A549 (cell line): ENCODE measurements at regions not wholly inside any gene's neighbourhood (a gene's known extent, or its start where the extent isn't known, plus 50 kb on each side); places are given as distances from the start of the nearest gene placed in this dataset.

Experiments
- EHF ChIP-seq: fragments of 250-450 bp; sonication (Bioruptor Pico); IDR thresholded peaks from 2 replicates; pipeline ENCODE4 v1.5.0; 2020; ENCODE audit warnings: mild to moderate bottlenecking
- EP300 ChIP-seq, 2 experiments: fragments of >200 bp; sonication (Bioruptor Twin); formaldehyde crosslinking; IDR thresholded peaks; 2 replicates in 1 of 2; 3 replicates in 1 of 2; pipeline ENCODE4 v1.6.1; 2016 to 2017
- MAZ ChIP-seq: fragments of 150-350 bp; IDR thresholded peaks from 2 replicates; pipeline ENCODE4 v1.6.1; 2014; ENCODE audit warnings: antibody characterized with exemption, low read depth, low read length, borderline replicate concordance
- MYC ChIP-seq: IDR thresholded peaks from 2 replicates; pipeline ENCODE4 v1.6.1; 2012; ENCODE audit warnings: mild to moderate bottlenecking, inconsistent platforms, low read length, improper control_type of control experiment, borderline replicate concordance
- POLR2A ChIP-seq: IDR thresholded peaks from 2 replicates; pipeline ENCODE4 v1.6.1; 2012; ENCODE audit warnings: mild to moderate bottlenecking, low read length
- RCOR1 ChIP-seq: fragments of 150-350 bp; IDR thresholded peaks from 2 replicates; pipeline ENCODE4 v1.6.1; 2014; ENCODE audit warnings: antibody characterized with exemption, low read length, low read depth
- SMC3 ChIP-seq: fragments of >200 bp; sonication (Bioruptor Twin); formaldehyde crosslinking; IDR thresholded peaks from 3 replicates; pipeline ENCODE4 v1.6.1; 2018; ENCODE audit warnings: inconsistent platforms
- TP53 ChIP-seq: fragments of 250-450 bp; sonication (Bioruptor Pico); IDR thresholded peaks from 2 replicates; pipeline ENCODE4 v1.5.0; 2021; ENCODE audit warnings: mild to moderate bottlenecking, moderate library complexity
- TF ChIP-seq, protein P1 (sequence below): fragments of >200 bp; sonication (Bioruptor Twin); formaldehyde crosslinking; IDR thresholded peaks from 3 replicates; pipeline ENCODE4 v1.5.1; 2016
- TF ChIP-seq, protein P2 (sequence below): fragments of 450-650 bp; IDR thresholded peaks from 2 replicates; pipeline ENCODE4 v1.6.1; 2014; ENCODE audit warnings: antibody characterized with exemption
- TF ChIP-seq, protein P3 (sequence below): IDR thresholded peaks from 2 replicates; pipeline ENCODE4 v1.6.1; 2012
- TF ChIP-seq, protein P4 (sequence below): fragments of >200 bp; sonication (Bioruptor Twin); formaldehyde crosslinking; IDR thresholded peaks from 2 replicates; pipeline ENCODE4 v1.6.1; 2016

DNA sequence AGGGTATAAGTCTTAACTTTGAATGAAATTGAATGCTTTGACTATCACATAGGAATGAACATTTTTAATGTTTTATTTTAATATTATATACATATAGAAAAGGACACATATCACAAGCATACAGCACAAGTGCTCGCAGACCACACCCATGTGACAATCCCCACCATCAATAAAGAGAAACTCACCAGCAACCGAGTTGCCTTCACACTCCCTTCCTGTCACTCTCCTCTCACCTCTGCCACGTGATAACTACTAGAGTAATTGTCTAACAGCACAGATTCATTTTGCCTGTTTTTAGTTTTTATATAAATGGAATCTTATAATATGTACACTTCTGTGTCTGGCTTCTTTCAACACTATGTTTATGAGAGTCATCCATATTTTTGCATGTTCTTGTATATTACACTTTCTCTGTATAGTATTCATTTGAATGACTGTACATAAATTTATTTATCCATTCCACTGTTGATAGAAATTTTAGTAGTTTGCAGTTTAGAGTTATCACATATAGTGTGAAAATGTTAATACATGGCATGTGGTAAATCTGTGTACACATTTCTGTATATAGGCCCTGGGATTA, 304.9 kb upstream of the DUSP10 start:
- TF ChIP-seq POLR2A = no peak
- TF ChIP-seq, protein P1, sequence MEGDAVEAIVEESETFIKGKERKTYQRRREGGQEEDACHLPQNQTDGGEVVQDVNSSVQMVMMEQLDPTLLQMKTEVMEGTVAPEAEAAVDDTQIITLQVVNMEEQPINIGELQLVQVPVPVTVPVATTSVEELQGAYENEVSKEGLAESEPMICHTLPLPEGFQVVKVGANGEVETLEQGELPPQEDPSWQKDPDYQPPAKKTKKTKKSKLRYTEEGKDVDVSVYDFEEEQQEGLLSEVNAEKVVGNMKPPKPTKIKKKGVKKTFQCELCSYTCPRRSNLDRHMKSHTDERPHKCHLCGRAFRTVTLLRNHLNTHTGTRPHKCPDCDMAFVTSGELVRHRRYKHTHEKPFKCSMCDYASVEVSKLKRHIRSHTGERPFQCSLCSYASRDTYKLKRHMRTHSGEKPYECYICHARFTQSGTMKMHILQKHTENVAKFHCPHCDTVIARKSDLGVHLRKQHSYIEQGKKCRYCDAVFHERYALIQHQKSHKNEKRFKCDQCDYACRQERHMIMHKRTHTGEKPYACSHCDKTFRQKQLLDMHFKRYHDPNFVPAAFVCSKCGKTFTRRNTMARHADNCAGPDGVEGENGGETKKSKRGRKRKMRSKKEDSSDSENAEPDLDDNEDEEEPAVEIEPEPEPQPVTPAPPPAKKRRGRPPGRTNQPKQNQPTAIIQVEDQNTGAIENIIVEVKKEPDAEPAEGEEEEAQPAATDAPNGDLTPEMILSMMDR = no peak
- TF ChIP-seq EHF (CRISPR knock-in tag) = no peak
- no peak for TF ChIP-seq EP300 (IDR thresholded peaks at IDR 0.05)
- TF ChIP-seq, protein P2, sequence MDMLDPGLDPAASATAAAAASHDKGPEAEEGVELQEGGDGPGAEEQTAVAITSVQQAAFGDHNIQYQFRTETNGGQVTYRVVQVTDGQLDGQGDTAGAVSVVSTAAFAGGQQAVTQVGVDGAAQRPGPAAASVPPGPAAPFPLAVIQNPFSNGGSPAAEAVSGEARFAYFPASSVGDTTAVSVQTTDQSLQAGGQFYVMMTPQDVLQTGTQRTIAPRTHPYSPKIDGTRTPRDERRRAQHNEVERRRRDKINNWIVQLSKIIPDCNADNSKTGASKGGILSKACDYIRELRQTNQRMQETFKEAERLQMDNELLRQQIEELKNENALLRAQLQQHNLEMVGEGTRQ = no peak
- no peak for TF ChIP-seq MYC
- no peak for TF ChIP-seq MAZ
- TF ChIP-seq TP53 (CRISPR knock-in tag) = no peak
- TF ChIP-seq, protein P3, sequence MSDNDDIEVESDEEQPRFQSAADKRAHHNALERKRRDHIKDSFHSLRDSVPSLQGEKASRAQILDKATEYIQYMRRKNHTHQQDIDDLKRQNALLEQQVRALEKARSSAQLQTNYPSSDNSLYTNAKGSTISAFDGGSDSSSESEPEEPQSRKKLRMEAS = no peak
- TF ChIP-seq SMC3 = no peak
- TF ChIP-seq, protein P4, sequence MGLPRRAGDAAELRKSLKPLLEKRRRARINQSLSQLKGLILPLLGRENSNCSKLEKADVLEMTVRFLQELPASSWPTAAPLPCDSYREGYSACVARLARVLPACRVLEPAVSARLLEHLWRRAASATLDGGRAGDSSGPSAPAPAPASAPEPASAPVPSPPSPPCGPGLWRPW = no peak
- TF ChIP-seq RCOR1 = no peak
